ENCODE measurements at regions not wholly inside any gene's neighbourhood (a gene's known extent, or its start where the extent isn't known, plus 50 kb on each side); places are given as distances from the start of the nearest gene placed in this dataset.
"Not testable (repeated sequence)": the region's sequence is repeated elsewhere in the genome, so short reads cannot be mapped to it uniquely, and the experiment has no call there.

- intact Hi-C loops (cut with micrococcal nuclease), result no loop called here
These were observed 1041.8 kb upstream of the ADGRB3 start for GRCh38 chr6:67593247-67593646.

GRCh38 chr6:67591910-67592309 lies 1043.2 kb upstream of the ADGRB3 start:
- intact Hi-C loops (cut with micrococcal nuclease), result no loop called here

GRCh38 chr6:67567842-67568241 lies 1067.2 kb upstream of the ADGRB3 start:
- intact Hi-C loops (cut with micrococcal nuclease), result no loop called here

GRCh38 chr6:67563671-67564070 lies 1071.4 kb upstream of the ADGRB3 start:
- intact Hi-C loops (cut with micrococcal nuclease), result no loop called here

- intact Hi-C loops (cut with micrococcal nuclease), result no loop called here
These were observed 1075.0 kb upstream of the ADGRB3 start for GRCh38 chr6:67560068-67560467.

- intact Hi-C loops (cut with micrococcal nuclease), result no loop called here
These were observed 1076.1 kb upstream of the ADGRB3 start for GRCh38 chr6:67558985-67559384.

- intact Hi-C loops (cut with micrococcal nuclease), result no loop called here
These were observed 1090.1 kb upstream of the ADGRB3 start for GRCh38 chr6:67544851-67545452.

- intact Hi-C loops (cut with micrococcal nuclease), result no loop called here
These were observed 1093.5 kb upstream of the ADGRB3 start for GRCh38 chr6:67541586-67541985.

- intact Hi-C loops (cut with micrococcal nuclease), result no loop called here
These were observed 1097.0 kb upstream of the ADGRB3 start for GRCh38 chr6:67538032-67538431.

- intact Hi-C loops (cut with micrococcal nuclease), result no loop called here
These were observed 1099.1 kb upstream of the ADGRB3 start for GRCh38 chr6:67535946-67536345.

- intact Hi-C loops (cut with micrococcal nuclease), result no loop called here
These were observed 1128.7 kb upstream of the ADGRB3 start for GRCh38 chr6:67506352-67506751.

GRCh38 chr6:67501755-67502154 lies 1133.3 kb upstream of the ADGRB3 start:
- intact Hi-C loops (cut with micrococcal nuclease), result no loop called here

GRCh38 chr6:67497749-67498148 lies 1137.3 kb upstream of the ADGRB3 start:
- intact Hi-C loops (cut with micrococcal nuclease), result loop anchor here (10.0 kb wide), 1 partner anchor 837 kb away; no protein-coding TSS in a partner anchor

GRCh38 chr6:67496191-67496590 lies 1138.9 kb upstream of the ADGRB3 start:
- intact Hi-C loops (cut with micrococcal nuclease), result loop anchor here (10.0 kb wide), 1 partner anchor 839 kb away; no protein-coding TSS in a partner anchor

GRCh38 chr6:67493682-67494081 lies 1141.4 kb upstream of the ADGRB3 start:
- intact Hi-C loops (cut with micrococcal nuclease), result loop anchor here (10.0 kb wide), 1 partner anchor 841 kb away; no protein-coding TSS in a partner anchor

- intact Hi-C loops (cut with micrococcal nuclease), result no loop called here
These were observed 1159.4 kb upstream of the ADGRB3 start for GRCh38 chr6:67475700-67476099.

- intact Hi-C loops (cut with micrococcal nuclease), result no loop called here
These were observed 1167.7 kb upstream of the ADGRB3 start for GRCh38 chr6:67467341-67467740.

- intact Hi-C loops (cut with micrococcal nuclease), result not testable (repeated sequence)
These were observed 1172.4 kb upstream of the ADGRB3 start for GRCh38 chr6:67462725-67463124.

GRCh38 chr6:67459556-67459955 lies 1175.5 kb upstream of the ADGRB3 start:
- intact Hi-C loops (cut with micrococcal nuclease), result no loop called here

- intact Hi-C loops (cut with micrococcal nuclease), result no loop called here
These were observed 1176.8 kb upstream of the ADGRB3 start for GRCh38 chr6:67458265-67458664.

- intact Hi-C loops (cut with micrococcal nuclease), result no loop called here
These were observed 1183.2 kb upstream of the ADGRB3 start for GRCh38 chr6:67451874-67452273.

- intact Hi-C loops (cut with micrococcal nuclease), result no loop called here
These were observed 1184.4 kb upstream of the ADGRB3 start for GRCh38 chr6:67450641-67451040.

GRCh38 chr6:67449602-67450001 lies 1185.5 kb upstream of the ADGRB3 start:
- intact Hi-C loops (cut with micrococcal nuclease), result no loop called here

- intact Hi-C loops (cut with micrococcal nuclease), result no loop called here
These were observed 1202.0 kb upstream of the ADGRB3 start for GRCh38 chr6:67433124-67433523.
